Natural killer cell (primary cell): ENCODE measurements at regions not wholly inside any gene's neighbourhood (a gene's known extent, or its start where the extent isn't known, plus 50 kb on each side); places are given as distances from the start of the nearest gene placed in this dataset.

Experiments used
- ATAC-seq, 3 donors: fragments of 150-1000 bp in 2 of 3; fragments of 200-7000 bp in 1 of 3; cut with Tn5 transposase; 1 replicate in 1 of 3; 2 replicates in 2 of 3; pipeline ENCODE4 v1.10.0; 2021; ENCODE audit warnings: mild to moderate bottlenecking in 2 of 3, moderate library complexity in 2 of 3
- DNase-seq, 2 donors: peaks; one replicate each; pipeline versions ENCODE4 v3.0.0 to v3.0.0-alpha.2; 2013 to 2021; ENCODE audit warnings: mixed read lengths in 1 of 2
- H3K27ac ChIP-seq: one replicate; pipeline ENCODE4 v1.5.1; 2013; ENCODE audit warnings: mild to moderate bottlenecking, low read length
- H3K27me3 ChIP-seq: one replicate; pipeline ENCODE4 v1.6.1; 2013; ENCODE audit warnings: low read length; ENCODE audit not compliant: control insufficient read depth, insufficient read depth
- H3K36me3 ChIP-seq: one replicate; pipeline ENCODE4 v1.6.1; 2013; ENCODE audit warnings: low read length; ENCODE audit not compliant: control insufficient read depth, insufficient read depth
- H3K4me1 ChIP-seq: one replicate; pipeline ENCODE4 v1.6.1; 2013; ENCODE audit warnings: low read length; ENCODE audit not compliant: control insufficient read depth, insufficient read depth
- H3K4me3 ChIP-seq: one replicate; pipeline ENCODE4 v1.5.1; 2013; ENCODE audit warnings: low read length
- H3K9me3 ChIP-seq: one replicate; pipeline ENCODE4 v1.6.1; 2013; ENCODE audit warnings: low read length; ENCODE audit not compliant: control insufficient read depth, insufficient read depth
- H3K27ac Mint-ChIP-seq, 2 donors: one replicate each; pipeline ENCODE4 v1.8.0; 2022; ENCODE audit warnings: mild to moderate bottlenecking in 2 of 2, mixed read lengths in 2 of 2, moderate library complexity in 1 of 2
- H3K27me3 Mint-ChIP-seq, 2 donors: one replicate each; pipeline ENCODE4 v1.8.0; 2022; ENCODE audit warnings: low read depth in 2 of 2, mixed read lengths in 2 of 2
- H3K36me3 Mint-ChIP-seq: one replicate; pipeline ENCODE4 v1.8.0; 2022; ENCODE audit warnings: mixed read lengths
- H3K4me1 Mint-ChIP-seq, 2 donors: one replicate each; pipeline ENCODE4 v1.8.0; 2022; ENCODE audit warnings: mixed read lengths in 2 of 2
- H3K4me3 Mint-ChIP-seq: one replicate; pipeline ENCODE4 v1.8.0; 2022; ENCODE audit warnings: mild to moderate bottlenecking, moderate library complexity, mixed read lengths
- H3K9me3 Mint-ChIP-seq, 2 donors: one replicate each; pipeline ENCODE4 v1.8.0; 2022; ENCODE audit warnings: mixed read lengths in 2 of 2
- CTCF ChIP-seq: fragments of 200-600 bp; IDR thresholded peaks from one replicate; pipeline ENCODE4 v1.8.0; 2022; ENCODE audit warnings: antibody characterized with exemption
- WGBS: methylation state at CpG from one replicate; pipeline ENCODE4 v1.1.7; 2013; ENCODE audit warnings: missing lambda C conversion rate; ENCODE audit not compliant: insufficient coverage; 5-methylcytosine and 5-hydroxymethylcytosine counted together
- intact Hi-C: fragments of 100-400 bp; cut with micrococcal nuclease; formaldehyde crosslinking; loops from one replicate; pipeline ENCODE4 v1.14.2; 2022

GRCh38 chr3:193052354-193053045 lies 134.8 kb upstream of the MB21D2 start:
- H3K27me3 Mint-ChIP-seq: no peaks in the 10 kb centered on the region

GRCh38 chr3:193053046-193053435 lies 135.4 kb upstream of the MB21D2 start:
- H3K27me3 Mint-ChIP-seq: no peaks in the 10 kb centered on the region
- Histone ChIP-seq H3K36me3 (no peaks in the 10 kb centered on the region), H3K9me3 (no peaks in the 10 kb centered on the region), H3K4me1 (no peaks in the 10 kb centered on the region), H3K27me3 (no peaks in the 10 kb centered on the region), H3K27ac (no peak overlapping the region), H3K4me3 (no peak overlapping the region)
- no peaks in the 10 kb centered on the region for H3K4me1 Mint-ChIP-seq
- H3K36me3 Mint-ChIP-seq: no peaks in the 10 kb centered on the region
- DNase-seq (no peak), ATAC-seq (no peak)
- H3K27ac Mint-ChIP-seq: no peak overlapping the region
- no peak for TF ChIP-seq CTCF
- no peaks in the 10 kb centered on the region for H3K9me3 Mint-ChIP-seq
- H3K4me3 Mint-ChIP-seq: no peak overlapping the region
- intact Hi-C loops: no loop called here

More at GRCh38 chr3:193052354-193053045, 134.8 kb upstream of the MB21D2 start:
- Mint-ChIP-seq H3K4me1 (no peaks in the 10 kb centered on the region), H3K9me3 (no peaks in the 10 kb centered on the region), H3K36me3 (no peaks in the 10 kb centered on the region), H3K4me3 (no peak overlapping the region), H3K27ac (no peak overlapping the region)
- ATAC-seq (no peak), DNase-seq (no peak)
- TF ChIP-seq CTCF: no peak
- H3K4me3 ChIP-seq: no peak overlapping the region
- no peaks in the 10 kb centered on the region for H3K9me3 ChIP-seq
- WGBS: 87% methylated on average over 8 of the region's 8 CpGs
- no peaks in the 10 kb centered on the region for H3K36me3 ChIP-seq
- no peaks in the 10 kb centered on the region for H3K27me3 ChIP-seq
- H3K4me1 ChIP-seq: no peaks in the 10 kb centered on the region
- H3K27ac ChIP-seq: no peak overlapping the region
- intact Hi-C loops: no loop called here

- Histone ChIP-seq H3K27ac (no peak overlapping the region), H3K4me3 (no peak overlapping the region), H3K9me3 (no peaks in the 10 kb centered on the region), H3K4me1 (no peaks in the 10 kb centered on the region), H3K36me3 (no peaks in the 10 kb centered on the region), H3K27me3 (no peaks in the 10 kb centered on the region)
- no peaks in the 10 kb centered on the region for H3K36me3 Mint-ChIP-seq
- H3K27me3 Mint-ChIP-seq: no peaks in the 10 kb centered on the region
- ATAC-seq: no peak
- 86% methylated on average over 10 of the region's 10 CpGs for WGBS
- no peak for DNase-seq
- no peak for TF ChIP-seq CTCF
- H3K4me3 Mint-ChIP-seq: no peak overlapping the region
- intact Hi-C loops: no loop called here
- no peak overlapping the region for H3K27ac Mint-ChIP-seq
- H3K4me1 Mint-ChIP-seq: no peaks in the 10 kb centered on the region
- no peaks in the 10 kb centered on the region for H3K9me3 Mint-ChIP-seq
Observed at GRCh38 chr3:193055352-193055751, 137.7 kb upstream of the MB21D2 start.

GRCh38 chr3:193057616-193058015 lies 140.0 kb upstream of the MB21D2 start:
- Histone ChIP-seq H3K4me1 (no peaks in the 10 kb centered on the region), H3K27me3 (no peaks in the 10 kb centered on the region), H3K4me3 (no peak overlapping the region), H3K36me3 (no peaks in the 10 kb centered on the region), H3K27ac (no peak overlapping the region), H3K9me3 (no peaks in the 10 kb centered on the region)
- Mint-ChIP-seq H3K4me3 (no peak overlapping the region), H3K36me3 (no peaks in the 10 kb centered on the region), H3K9me3 (no peaks in the 10 kb centered on the region), H3K27me3 (no peaks in the 10 kb centered on the region), H3K4me1 (no peaks in the 10 kb centered on the region), H3K27ac (no peak overlapping the region)
- intact Hi-C loops: no loop called here
- no peak for ATAC-seq
- 65% methylated on average over 2 of the region's 2 CpGs for WGBS
- no peak for DNase-seq
- no peak for TF ChIP-seq CTCF
